Esophagus (tissue), 2 donors: ENCODE measurements at regions not wholly inside any gene's neighbourhood (a gene's known extent, or its start where the extent isn't known, plus 50 kb on each side); places are given as distances from the start of the nearest gene placed in this dataset.

ENCODE experiments used
- H3K27ac ChIP-seq, 2 donors: one replicate each; pipeline ENCODE4 v1.5.1; 2013; ENCODE audit warnings: low read depth in 2 of 2, mild to moderate bottlenecking in 2 of 2, inconsistent platforms in 1 of 2, low read length in 1 of 2, moderate library complexity in 1 of 2
- H3K27me3 ChIP-seq, 2 donors: one replicate each; pipeline ENCODE4 v1.6.1; 2013; ENCODE audit warnings: low read length in 2 of 2, control low read depth in 1 of 2, mild to moderate bottlenecking in 1 of 2; ENCODE audit not compliant: insufficient read depth in 2 of 2, control insufficient read depth in 1 of 2
- H3K36me3 ChIP-seq, 2 donors: one replicate each; pipeline ENCODE4 v1.6.1; 2013; ENCODE audit warnings: low read length in 1 of 2; ENCODE audit not compliant: control insufficient read depth in 2 of 2, insufficient read depth in 2 of 2
- H3K4me1 ChIP-seq, 2 donors: one replicate each; pipeline ENCODE4 v1.6.1; 2013; ENCODE audit warnings: low read length in 1 of 2; ENCODE audit not compliant: control insufficient read depth in 2 of 2, insufficient read depth in 2 of 2
- H3K4me3 ChIP-seq, 2 donors: one replicate each; pipeline ENCODE4 v1.5.1; 2013; ENCODE audit warnings: low read length in 2 of 2, mild to moderate bottlenecking in 2 of 2, low read depth in 1 of 2, moderate library complexity in 1 of 2
- H3K9me3 ChIP-seq, 2 donors: one replicate each; pipeline ENCODE4 v1.6.1; 2013; ENCODE audit warnings: mild to moderate bottlenecking in 2 of 2, low read depth in 1 of 2, low read length in 1 of 2, moderate library complexity in 1 of 2; ENCODE audit not compliant: control insufficient read depth in 2 of 2, insufficient read depth in 1 of 2
- WGBS, 2 donors: extraction: QIAGEN DNeasy Blood & Tissue Kit; methylation state at CpG; one replicate each; pipeline ENCODE4 v1.1.7; 2013; 5-methylcytosine and 5-hydroxymethylcytosine counted together
- donor health status: healthy with polysubstance abuse.
- donor health status: Bipolar disorder and iron deficiency.

- Histone ChIP-seq H3K4me1 (peaks cover 0 to 7% of the 10 kb centered on the region in 2 donors), H3K27me3 (no peaks in the 10 kb centered on the region), H3K36me3 (no peaks in the 10 kb centered on the region), H3K27ac (no peak overlapping the region), H3K4me3 (no peak overlapping the region), H3K9me3 (no peaks in the 10 kb centered on the region)
- 77 to 78% methylated on average over 7 of the region's 7 CpGs for WGBS, 2 donors
Measured at GRCh38 chr5:171619196-171619595, 166.4 kb upstream of the SMIM23 start.

- H3K27me3 ChIP-seq, result no peaks in the 10 kb centered on the region
- WGBS, 2 donors, result 80 to 84% methylated on average over 3 of the region's 3 CpGs
Measured at GRCh38 chr5:171619744-171620143, 165.9 kb upstream of the SMIM23 start.

GRCh38 chr5:171622010-171622409 is 163.6 kb upstream of the SMIM23 start:
- no peaks in the 10 kb centered on the region for H3K36me3 ChIP-seq
- H3K9me3 ChIP-seq, result no peaks in the 10 kb centered on the region
- WGBS, 2 donors, result 40 to 63% methylated on average over 2 of the region's 2 CpGs
- no peaks in the 10 kb centered on the region for H3K27me3 ChIP-seq
- no peak overlapping the region for H3K27ac ChIP-seq
- H3K4me3 ChIP-seq, result no peak overlapping the region
- H3K4me1 ChIP-seq, result no peaks in the 10 kb centered on the region

More at GRCh38 chr5:171619744-171620143, 165.9 kb upstream of the SMIM23 start:
- no peak overlapping the region for H3K4me3 ChIP-seq
- no peaks in the 10 kb centered on the region for H3K36me3 ChIP-seq
- H3K4me1 ChIP-seq, result peaks cover 0 to 7% of the 10 kb centered on the region in 2 donors
- H3K27ac ChIP-seq, result no peak overlapping the region
- no peaks in the 10 kb centered on the region for H3K9me3 ChIP-seq

GRCh38 chr5:171623107-171623506 is 162.5 kb upstream of the SMIM23 start:
- no peak overlapping the region for H3K4me3 ChIP-seq
- H3K27ac ChIP-seq, result no peak overlapping the region
- no peaks in the 10 kb centered on the region for H3K4me1 ChIP-seq
- no peaks in the 10 kb centered on the region for H3K27me3 ChIP-seq
- H3K9me3 ChIP-seq, result no peaks in the 10 kb centered on the region
- no peaks in the 10 kb centered on the region for H3K36me3 ChIP-seq
- WGBS, 2 donors, result 82 to 88% methylated on average over 2 of the region's 2 CpGs

- H3K27me3 ChIP-seq, result no peaks in the 10 kb centered on the region
- 62 to 70% methylated on average over 11 of the region's 11 CpGs for WGBS, 2 donors
Measured at GRCh38 chr5:171623551-171624097, 162.0 kb upstream of the SMIM23 start.

GRCh38 chr5:171624396-171624795 is 161.2 kb upstream of the SMIM23 start:
- no peak overlapping the region for H3K4me3 ChIP-seq
- no peaks in the 10 kb centered on the region for H3K4me1 ChIP-seq
- H3K36me3 ChIP-seq, result no peaks in the 10 kb centered on the region
- no peaks in the 10 kb centered on the region for H3K27me3 ChIP-seq
- no peaks in the 10 kb centered on the region for H3K9me3 ChIP-seq
- WGBS, 2 donors, result 42 to 50% methylated on average over 5 of the region's 5 CpGs
- no peak overlapping the region for H3K27ac ChIP-seq

More at GRCh38 chr5:171623551-171624097, 162.0 kb upstream of the SMIM23 start:
- Histone ChIP-seq H3K36me3 (no peaks in the 10 kb centered on the region), H3K9me3 (no peaks in the 10 kb centered on the region), H3K4me1 (no peaks in the 10 kb centered on the region), H3K4me3 (no peak overlapping the region), H3K27ac (no peak overlapping the region)

GRCh38 chr5:171625646-171626045 is 160.0 kb upstream of the SMIM23 start:
- Histone ChIP-seq H3K9me3 (no peaks in the 10 kb centered on the region), H3K27me3 (no peaks in the 10 kb centered on the region), H3K4me3 (no peak overlapping the region), H3K27ac (no peak overlapping the region), H3K4me1 (no peaks in the 10 kb centered on the region), H3K36me3 (no peaks in the 10 kb centered on the region)
- WGBS, 2 donors, result 77 to 80% methylated on average over 10 of the region's 10 CpGs

- Histone ChIP-seq H3K9me3 (no peaks in the 10 kb centered on the region), H3K27me3 (no peaks in the 10 kb centered on the region), H3K36me3 (no peaks in the 10 kb centered on the region), H3K27ac (no peak overlapping the region), H3K4me3 (no peak overlapping the region), H3K4me1 (no peaks in the 10 kb centered on the region)
- 57 to 61% methylated on average over 9 of the region's 9 CpGs for WGBS, 2 donors
Measured at GRCh38 chr5:171627936-171628632, 157.5 kb upstream of the SMIM23 start.

GRCh38 chr5:171628633-171628974 is 157.0 kb upstream of the SMIM23 start:
- no peak overlapping the region for H3K4me3 ChIP-seq
- H3K27me3 ChIP-seq, result no peaks in the 10 kb centered on the region
- WGBS, 2 donors, result 47% methylated on average over 6 of the region's 6 CpGs
- H3K27ac ChIP-seq, result no peak overlapping the region
- H3K4me1 ChIP-seq, result no peaks in the 10 kb centered on the region
- H3K36me3 ChIP-seq, result no peaks in the 10 kb centered on the region
- H3K9me3 ChIP-seq, result no peaks in the 10 kb centered on the region

GRCh38 chr5:171629221-171629620 is 156.4 kb upstream of the SMIM23 start:
- H3K27ac ChIP-seq, result no peak overlapping the region
- WGBS, 2 donors, result 44 to 52% methylated on average over 6 to 7 of the region's 7 CpGs
- H3K4me1 ChIP-seq, result no peaks in the 10 kb centered on the region
- H3K27me3 ChIP-seq, result no peaks in the 10 kb centered on the region
- H3K36me3 ChIP-seq, result no peaks in the 10 kb centered on the region
- no peaks in the 10 kb centered on the region for H3K9me3 ChIP-seq
- H3K4me3 ChIP-seq, result no peak overlapping the region
